GM18951 (cell line): ENCODE measurements at regions not wholly inside any gene's neighbourhood (a gene's known extent, or its start where the extent isn't known, plus 50 kb on each side); places are given as distances from the start of the nearest gene placed in this dataset.

ENCODE experiments used
- POLR2A ChIP-seq: IDR thresholded peaks from 4 replicates; pipeline ENCODE4 v1.6.1; 2011; ENCODE audit warnings: mild to moderate bottlenecking; ENCODE audit not compliant: insufficient read length, insufficient read depth; ENCODE audit errors: extremely low read depth
- in situ Hi-C: fragments of 300-500 bp; cut with MboI; formaldehyde crosslinking; loops from one replicate; pipeline ENCODE4 v1.12.0; 2022; ENCODE audit warnings: low sequenced_read_pairs, mixed read lengths, inconsistent platforms; ENCODE audit not compliant: unreplicated experiment

- TF ChIP-seq POLR2A: no peak
- in situ Hi-C loops: no loop called here
These were observed 143.8 kb upstream of the NCAM1 start for GRCh38 chr11:112817376-112817775.

GRCh38 chr11:112822478-112823274, 138.5 kb upstream of the NCAM1 start:
- TF ChIP-seq POLR2A: no peak
- in situ Hi-C loops: no loop called here

- in situ Hi-C loops: no loop called here
- no peak for TF ChIP-seq POLR2A
These were observed 135.2 kb upstream of the NCAM1 start for GRCh38 chr11:112826026-112826425.

GRCh38 chr11:112826788-112827187, 134.4 kb upstream of the NCAM1 start:
- in situ Hi-C loops: no loop called here
- TF ChIP-seq POLR2A: no peak

- in situ Hi-C loops: no loop called here
- no peak for TF ChIP-seq POLR2A
These were observed 132.8 kb upstream of the NCAM1 start for GRCh38 chr11:112828421-112828820.

- in situ Hi-C loops: no loop called here
- no peak for TF ChIP-seq POLR2A
These were observed 131.1 kb upstream of the NCAM1 start for GRCh38 chr11:112829971-112830654.

GRCh38 chr11:112831041-112831440, 130.2 kb upstream of the NCAM1 start:
- in situ Hi-C loops: no loop called here
- no peak for TF ChIP-seq POLR2A

- in situ Hi-C loops: no loop called here
- TF ChIP-seq POLR2A: no peak
These were observed 129.1 kb upstream of the NCAM1 start for GRCh38 chr11:112831969-112832766.

GRCh38 chr11:112834277-112834755, 126.9 kb upstream of the NCAM1 start:
- TF ChIP-seq POLR2A: no peak
- in situ Hi-C loops: no loop called here

GRCh38 chr11:112835591-112836255, 125.5 kb upstream of the NCAM1 start:
- in situ Hi-C loops: no loop called here

GRCh38 chr11:112836256-112836602, 125.0 kb upstream of the NCAM1 start:
- no peak for TF ChIP-seq POLR2A
- in situ Hi-C loops: no loop called here

More at GRCh38 chr11:112835591-112836255, 125.5 kb upstream of the NCAM1 start:
- no peak for TF ChIP-seq POLR2A

- in situ Hi-C loops: no loop called here
These were observed 123.9 kb upstream of the NCAM1 start for GRCh38 chr11:112837162-112837826.

GRCh38 chr11:112839051-112839450, 122.2 kb upstream of the NCAM1 start:
- in situ Hi-C loops: no loop called here
- TF ChIP-seq POLR2A: no peak

More at GRCh38 chr11:112837162-112837826, 123.9 kb upstream of the NCAM1 start:
- no peak for TF ChIP-seq POLR2A

- in situ Hi-C loops: no loop called here
- no peak for TF ChIP-seq POLR2A
These were observed 119.5 kb upstream of the NCAM1 start for GRCh38 chr11:112841729-112842128.
